Uterus (tissue), 3 donors: ENCODE measurements at regions not wholly inside any gene's neighbourhood (a gene's known extent, or its start where the extent isn't known, plus 50 kb on each side); places are given as distances from the start of the nearest gene placed in this dataset.

Experiments used
- DNase-seq, 2 donors: peaks; one replicate each; pipeline ENCODE4 v3.0.0-alpha.2; 2019 to 2020
- H3K27ac ChIP-seq, 2 donors: fragments of 200-600 bp; sonication (generic); 1 replicate in 1 of 2; 2 replicates in 1 of 2; pipeline ENCODE4 v1.5.1; 2016 to 2018
- H3K27me3 ChIP-seq, 2 donors: fragments of 200-600 bp; sonication (generic); one replicate each; pipeline ENCODE4 v1.5.1; 2018 to 2019; ENCODE audit warnings: control low read depth in 1 of 2
- H3K36me3 ChIP-seq, 2 donors: fragments of 200-600 bp; sonication (generic); one replicate each; pipeline ENCODE4 v1.5.1; 2019; ENCODE audit warnings: control low read depth in 1 of 2
- H3K4me1 ChIP-seq, 2 donors: fragments of 200-600 bp; sonication (generic); one replicate each; pipeline ENCODE4 v1.5.1; 2018 to 2019; ENCODE audit warnings: control low read depth in 1 of 2
- H3K4me3 ChIP-seq, 2 donors: fragments of 200-600 bp; sonication (generic); 1 replicate in 1 of 2; 2 replicates in 1 of 2; pipeline ENCODE4 v1.5.1; 2018 to 2019; ENCODE audit warnings: mild to moderate bottlenecking in 1 of 2
- H3K9me3 ChIP-seq, 2 donors: fragments of 200-600 bp; sonication (generic); one replicate each; pipeline ENCODE4 v1.5.1; 2019; ENCODE audit warnings: control low read depth in 1 of 2
- POLR2A ChIP-seq, 2 donors: fragments of 450-650 bp; IDR thresholded peaks; one replicate each; pipeline ENCODE4 v1.6.1; 2016; ENCODE audit warnings: antibody characterized with exemption in 2 of 2, mild to moderate bottlenecking in 1 of 2, moderate library complexity in 1 of 2
- intact Hi-C: fragments of 100-400 bp; cut with DNase I; formaldehyde crosslinking; loops from one replicate; pipeline ENCODE4 v1.15.1; 2023; ENCODE audit warnings: low total_unique reads
- TF ChIP-seq, protein P1 (sequence below), 4 experiments: fragments of 200-600 bp in 2 of 4; fragments of 450-650 bp in 2 of 4; sonication (generic) in 2 of 4; IDR thresholded peaks; one replicate each; pipeline ENCODE4 v1.5.1; 2016 to 2019; ENCODE audit warnings: antibody characterized with exemption in 4 of 4, mild to moderate bottlenecking in 2 of 4, moderate library complexity in 1 of 4
- donor health status: DM: yes; HTN: yes; CAD: no.

DNA sequence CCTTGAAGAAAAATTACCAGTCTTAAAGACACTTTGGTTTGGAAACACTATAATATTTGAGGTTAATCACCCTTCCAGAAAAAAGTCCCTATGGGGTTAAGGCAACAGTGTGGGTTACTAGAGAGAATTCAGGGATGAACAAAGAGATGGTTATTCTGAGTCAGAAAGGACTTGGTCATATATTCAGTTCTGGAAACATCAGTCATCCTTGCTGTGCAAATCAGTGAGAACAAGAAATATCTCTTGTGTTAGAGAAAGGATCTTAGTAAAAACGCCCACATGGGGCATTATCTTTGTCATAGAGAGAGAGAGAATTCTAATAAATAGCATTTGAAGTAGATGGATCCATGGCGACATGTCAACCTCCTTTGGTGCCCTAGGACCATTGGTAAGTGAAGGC, 59.4 kb upstream of the E2F7 start:
- intact Hi-C loops = no loop called here
- H3K4me1 ChIP-seq = no peaks in the 10 kb centered on the region
- TF ChIP-seq POLR2A (IDR thresholded peaks at IDR 0.05) = no peak
- TF ChIP-seq, protein P1, sequence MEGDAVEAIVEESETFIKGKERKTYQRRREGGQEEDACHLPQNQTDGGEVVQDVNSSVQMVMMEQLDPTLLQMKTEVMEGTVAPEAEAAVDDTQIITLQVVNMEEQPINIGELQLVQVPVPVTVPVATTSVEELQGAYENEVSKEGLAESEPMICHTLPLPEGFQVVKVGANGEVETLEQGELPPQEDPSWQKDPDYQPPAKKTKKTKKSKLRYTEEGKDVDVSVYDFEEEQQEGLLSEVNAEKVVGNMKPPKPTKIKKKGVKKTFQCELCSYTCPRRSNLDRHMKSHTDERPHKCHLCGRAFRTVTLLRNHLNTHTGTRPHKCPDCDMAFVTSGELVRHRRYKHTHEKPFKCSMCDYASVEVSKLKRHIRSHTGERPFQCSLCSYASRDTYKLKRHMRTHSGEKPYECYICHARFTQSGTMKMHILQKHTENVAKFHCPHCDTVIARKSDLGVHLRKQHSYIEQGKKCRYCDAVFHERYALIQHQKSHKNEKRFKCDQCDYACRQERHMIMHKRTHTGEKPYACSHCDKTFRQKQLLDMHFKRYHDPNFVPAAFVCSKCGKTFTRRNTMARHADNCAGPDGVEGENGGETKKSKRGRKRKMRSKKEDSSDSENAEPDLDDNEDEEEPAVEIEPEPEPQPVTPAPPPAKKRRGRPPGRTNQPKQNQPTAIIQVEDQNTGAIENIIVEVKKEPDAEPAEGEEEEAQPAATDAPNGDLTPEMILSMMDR (IDR thresholded peaks at IDR 0.05) = no peak
- no peaks in the 10 kb centered on the region for H3K9me3 ChIP-seq
- no peak for DNase-seq
- no peaks in the 10 kb centered on the region for H3K36me3 ChIP-seq
- no peaks in the 10 kb centered on the region for H3K27me3 ChIP-seq
- no peak overlapping the region for H3K4me3 ChIP-seq
- H3K27ac ChIP-seq = no peak overlapping the region

- H3K27me3 ChIP-seq = no peaks in the 10 kb centered on the region
- H3K27ac ChIP-seq = no peak overlapping the region
- DNase-seq = no peak
- intact Hi-C loops = no loop called here
- no peak overlapping the region for H3K4me3 ChIP-seq
- no peaks in the 10 kb centered on the region for H3K9me3 ChIP-seq
- TF ChIP-seq, protein P1 (IDR thresholded peaks at IDR 0.05) = no peak
- TF ChIP-seq POLR2A (IDR thresholded peaks at IDR 0.05) = no peak
- no peaks in the 10 kb centered on the region for H3K36me3 ChIP-seq
- H3K4me1 ChIP-seq = no peaks in the 10 kb centered on the region
Measured at GRCh38 chr12:77122661-77123060, 57.3 kb upstream of the E2F7 start.

- no peak for DNase-seq
- Histone ChIP-seq H3K9me3 (no peaks in the 10 kb centered on the region), H3K27me3 (no peaks in the 10 kb centered on the region), H3K27ac (no peak overlapping the region), H3K36me3 (no peaks in the 10 kb centered on the region), H3K4me3 (no peak overlapping the region), H3K4me1 (no peaks in the 10 kb centered on the region)
- intact Hi-C loops = no loop called here
- no peak for TF ChIP-seq POLR2A (IDR thresholded peaks at IDR 0.05)
- TF ChIP-seq, protein P1 (IDR thresholded peaks at IDR 0.05) = no peak
Measured at GRCh38 chr12:77122236-77122635, 56.9 kb upstream of the E2F7 start.

GRCh38 chr12:77120156-77121085, 55.1 kb upstream of the E2F7 start:
- Histone ChIP-seq H3K27me3 (no peaks in the 10 kb centered on the region), H3K4me1 (no peaks in the 10 kb centered on the region), H3K9me3 (no peaks in the 10 kb centered on the region), H3K36me3 (no peaks in the 10 kb centered on the region), H3K4me3 (no peak overlapping the region), H3K27ac (no peak overlapping the region)
- intact Hi-C loops = no loop called here
- TF ChIP-seq, protein P1 (IDR thresholded peaks at IDR 0.05) = no peak
- no peak for TF ChIP-seq POLR2A (IDR thresholded peaks at IDR 0.05)
- DNase-seq = no peak

DNA sequence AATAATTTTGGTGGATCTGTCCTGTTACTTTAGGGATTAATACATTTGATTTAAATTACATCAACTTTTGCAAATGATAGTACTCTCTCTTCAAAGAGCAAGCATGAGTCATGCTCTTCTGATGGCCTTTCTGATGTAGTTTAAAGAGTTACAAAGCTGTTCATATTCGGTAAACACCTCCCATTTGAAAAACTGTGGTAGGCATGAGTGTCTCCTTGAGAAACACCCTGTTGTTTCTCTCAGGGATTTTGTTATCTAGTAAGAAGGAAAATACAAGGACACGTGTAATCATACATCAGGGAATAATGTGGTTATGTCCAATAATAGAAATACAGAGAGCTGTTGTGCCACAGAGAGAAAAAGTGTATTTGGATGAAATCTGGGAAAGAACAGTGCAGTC, 53.3 kb upstream of the E2F7 start:
- Histone ChIP-seq H3K27me3 (no peaks in the 10 kb centered on the region), H3K4me1 (no peaks in the 10 kb centered on the region), H3K9me3 (no peaks in the 10 kb centered on the region), H3K27ac (no peak overlapping the region), H3K4me3 (no peak overlapping the region), H3K36me3 (no peaks in the 10 kb centered on the region)
- intact Hi-C loops = no loop called here
- TF ChIP-seq, protein P1 (IDR thresholded peaks at IDR 0.05) = no peak
- TF ChIP-seq POLR2A (IDR thresholded peaks at IDR 0.05) = no peak
- no peak for DNase-seq
